GM12891 (cell line): ENCODE measurements at regions not wholly inside any gene's neighbourhood (a gene's known extent, or its start where the extent isn't known, plus 50 kb on each side); places are given as distances from the start of the nearest gene placed in this dataset.

Experiments used
- PAX5 ChIP-seq: IDR thresholded peaks from 2 replicates; pipeline ENCODE4 v1.6.1; 2011; ENCODE audit warnings: low read length, moderate library complexity, mild to moderate bottlenecking; ENCODE audit not compliant: insufficient read depth, severe bottlenecking
- POLR2A ChIP-seq: IDR thresholded peaks from 2 replicates; pipeline ENCODE4 v1.6.1; 2011; ENCODE audit warnings: low read depth, low read length, control low read depth
- POLR2AphosphoS5 ChIP-seq: IDR thresholded peaks from 2 replicates; pipeline ENCODE4 v1.6.1; 2011; ENCODE audit warnings: low read depth, low read length, control low read depth
- POU2F2 ChIP-seq: IDR thresholded peaks from 2 replicates; pipeline ENCODE4 v1.6.1; 2011; ENCODE audit warnings: low read depth, mild to moderate bottlenecking, control low read depth, low read length, moderate library complexity
- TAF1 ChIP-seq: IDR thresholded peaks from 2 replicates; pipeline ENCODE4 v1.6.1; 2011; ENCODE audit warnings: low read depth, low read length, control low read depth

- TF ChIP-seq TAF1 (no peak), POLR2A (no peak), POLR2AphosphoS5 (no peak), PAX5 (no peak), POU2F2 (no peak)
These were observed 136.4 kb upstream of the PRKCQ start for GRCh38 chr10:6716516-6716915.
